Adipocyte (in vitro differentiated cells): ENCODE measurements at regions not wholly inside any gene's neighbourhood (a gene's known extent, or its start where the extent isn't known, plus 50 kb on each side); places are given as distances from the start of the nearest gene placed in this dataset.
"Not testable (repeated sequence)": the region's sequence is repeated elsewhere in the genome, so short reads cannot be mapped to it uniquely, and the experiment has no call there.

ENCODE experiments used
- DNase-seq: peaks from one replicate; pipeline ENCODE4 v3.0.0-alpha.2; 2015; ENCODE audit warnings: low read depth
- H3K27me3 ChIP-seq: replicated peaks from 2 replicates; pipeline ENCODE4 v1.7.0; 2013; ENCODE audit warnings: mild to moderate bottlenecking, low read length, moderate library complexity; ENCODE audit not compliant: control insufficient read depth, insufficient read depth
- H3K36me3 ChIP-seq: 2 replicates; pipeline ENCODE4 v1.7.0; 2013; ENCODE audit warnings: low read length, mild to moderate bottlenecking, moderate library complexity; ENCODE audit not compliant: control insufficient read depth, insufficient read depth, severe bottlenecking
- H3K4me1 ChIP-seq: 2 replicates; pipeline ENCODE4 v1.7.0; 2013; ENCODE audit warnings: mild to moderate bottlenecking, low read length, moderate library complexity; ENCODE audit not compliant: control insufficient read depth, insufficient read depth
- H3K4me3 ChIP-seq: 2 replicates; pipeline ENCODE4 v1.7.0; 2013; ENCODE audit warnings: mild to moderate bottlenecking, low read length, moderate library complexity
- H3K9ac ChIP-seq: 2 replicates; pipeline ENCODE4 v1.7.0; 2013; ENCODE audit warnings: mild to moderate bottlenecking, low read length, moderate library complexity
- H3K9me3 ChIP-seq: 2 replicates; pipeline ENCODE4 v1.7.0; 2013; ENCODE audit warnings: mild to moderate bottlenecking, low read length, moderate library complexity; ENCODE audit not compliant: control insufficient read depth

DNA sequence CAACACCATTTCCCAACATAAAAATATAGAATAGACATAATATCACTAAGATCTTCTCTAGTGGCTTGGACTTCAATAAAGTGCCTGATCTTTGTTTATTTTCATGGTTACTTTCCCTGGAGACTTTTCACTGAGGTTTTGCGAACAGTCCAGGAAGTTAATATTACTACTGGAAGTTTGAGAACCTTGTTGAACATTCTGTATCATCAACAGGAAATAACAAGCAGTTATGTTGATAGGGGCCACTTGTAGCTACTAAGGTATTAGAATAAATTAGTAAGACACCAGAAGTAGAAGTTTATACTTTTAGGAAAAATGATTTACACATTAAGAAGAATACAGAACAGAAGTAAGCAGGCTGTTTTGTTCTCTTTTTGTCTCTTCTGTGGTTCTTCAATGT is 180.2 kb downstream of the TFAP2B start:
- Histone ChIP-seq H3K36me3 (no peaks in the 10 kb centered on the region), H3K9ac (no peak overlapping the region)
- DNase-seq, result no peak

DNA sequence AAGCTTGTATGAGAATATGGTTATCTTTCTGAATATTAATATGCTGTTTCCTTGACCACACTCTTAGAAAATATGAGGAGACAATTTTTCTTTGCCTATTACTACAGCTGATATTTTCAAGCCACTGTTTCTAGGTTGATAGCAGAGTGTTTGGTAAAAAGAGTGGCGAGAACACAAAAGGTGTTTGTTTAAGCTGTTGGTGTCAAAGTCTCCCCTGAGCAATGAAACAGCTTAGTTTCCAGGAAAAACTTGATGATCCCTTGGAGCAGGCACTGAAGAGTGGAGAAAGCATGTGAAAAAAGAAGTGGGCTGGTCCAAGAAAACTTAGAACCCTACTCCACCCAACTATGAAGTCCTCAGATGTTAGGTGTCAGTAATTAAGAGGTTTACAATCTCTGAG is 182.7 kb downstream of the TFAP2B start:
- Histone ChIP-seq H3K9ac (no peak overlapping the region), H3K36me3 (no peaks in the 10 kb centered on the region), H3K9me3 (no peaks in the 10 kb centered on the region), H3K4me3 (no peak overlapping the region), H3K27me3 (no peaks in the 10 kb centered on the region), H3K4me1 (no peaks in the 10 kb centered on the region)
- DNase-seq, result no peak

More for the DNA sequence above, 180.2 kb downstream of the TFAP2B start:
- H3K4me3 ChIP-seq, result no peak overlapping the region
- no peaks in the 10 kb centered on the region for H3K4me1 ChIP-seq
- no peaks in the 10 kb centered on the region for H3K27me3 ChIP-seq
- no peaks in the 10 kb centered on the region for H3K9me3 ChIP-seq

- no peak for DNase-seq
- no peaks in the 10 kb centered on the region for H3K36me3 ChIP-seq
- no peaks in the 10 kb centered on the region for H3K4me1 ChIP-seq
- H3K27me3 ChIP-seq, result no peaks in the 10 kb centered on the region
- no peak overlapping the region for H3K4me3 ChIP-seq
- no peaks in the 10 kb centered on the region for H3K9me3 ChIP-seq
- H3K9ac ChIP-seq, result no peak overlapping the region
These were observed 185.7 kb downstream of the TFAP2B start for GRCh38 chr6:51004380-51004779.

DNA sequence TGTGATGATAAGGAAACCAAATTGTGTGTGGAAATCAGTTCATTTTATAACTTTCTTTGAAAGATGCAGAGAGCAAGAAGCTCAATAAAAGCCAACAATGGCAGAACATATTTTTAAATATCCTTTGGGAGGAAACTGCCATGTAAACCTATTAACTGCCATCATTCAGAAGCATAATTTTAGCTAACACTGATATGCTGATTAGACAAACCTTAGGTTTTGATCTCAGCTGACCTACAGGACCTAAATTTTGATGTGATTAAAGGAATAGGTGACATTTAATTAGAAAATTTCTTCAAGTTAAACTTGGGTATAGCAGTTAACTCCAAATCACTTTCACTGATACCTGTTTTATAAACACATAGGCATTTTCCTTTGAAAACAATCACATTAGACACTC is 187.1 kb downstream of the TFAP2B start:
- H3K9me3 ChIP-seq, result no peaks in the 10 kb centered on the region
- H3K9ac ChIP-seq, result no peak overlapping the region
- no peaks in the 10 kb centered on the region for H3K4me1 ChIP-seq
- no peaks in the 10 kb centered on the region for H3K27me3 ChIP-seq
- DNase-seq, result no peak
- H3K4me3 ChIP-seq, result no peak overlapping the region
- no peaks in the 10 kb centered on the region for H3K36me3 ChIP-seq

DNA sequence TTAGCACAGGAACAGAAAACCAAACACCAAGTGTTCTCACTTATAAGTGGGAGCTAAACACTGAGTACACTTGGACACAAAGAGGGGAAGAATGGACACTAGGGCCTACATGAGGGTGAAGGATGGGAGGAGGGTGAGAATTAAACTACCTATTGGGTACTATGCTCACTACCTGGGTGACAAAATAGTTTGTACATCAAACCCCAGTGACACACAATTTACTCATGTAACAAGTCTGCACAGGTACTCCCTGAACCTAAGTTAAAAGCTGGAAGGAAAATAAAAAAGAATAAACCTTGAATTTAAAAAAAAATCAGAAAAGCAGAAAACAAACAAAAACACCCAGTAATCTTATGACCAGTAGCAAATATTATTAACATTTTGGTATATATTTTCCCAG is 188.6 kb downstream of the TFAP2B start:
- H3K36me3 ChIP-seq, result no peaks in the 10 kb centered on the region
- no peaks in the 10 kb centered on the region for H3K9me3 ChIP-seq
- H3K9ac ChIP-seq, result no peak overlapping the region
- H3K4me1 ChIP-seq, result no peaks in the 10 kb centered on the region
- H3K27me3 ChIP-seq, result no peaks in the 10 kb centered on the region
- DNase-seq, result no peak
- no peak overlapping the region for H3K4me3 ChIP-seq

DNA sequence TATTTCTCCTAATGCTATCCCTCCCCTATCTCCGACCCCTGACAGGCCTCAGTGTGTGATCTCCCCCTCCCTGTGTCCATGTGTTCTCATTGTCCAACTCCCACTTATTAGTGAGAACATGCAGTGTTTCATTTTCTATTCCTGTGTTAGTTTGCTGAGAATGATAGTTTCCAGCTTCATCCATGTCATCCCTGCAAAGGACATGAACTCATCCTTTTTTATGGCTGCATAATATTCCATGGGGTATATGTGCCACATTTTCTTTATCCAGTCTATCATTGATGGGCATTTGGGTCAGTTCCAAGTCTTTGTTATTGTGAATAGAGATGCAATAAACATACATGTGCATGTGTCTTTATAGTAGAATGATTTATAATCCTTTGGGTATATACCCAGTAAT is 190.0 kb downstream of the TFAP2B start:
- not testable (repeated sequence) for DNase-seq, H3K36me3 ChIP-seq, H3K9me3 ChIP-seq, H3K9ac ChIP-seq, H3K4me1 ChIP-seq, H3K27me3 ChIP-seq, H3K4me3 ChIP-seq

DNA sequence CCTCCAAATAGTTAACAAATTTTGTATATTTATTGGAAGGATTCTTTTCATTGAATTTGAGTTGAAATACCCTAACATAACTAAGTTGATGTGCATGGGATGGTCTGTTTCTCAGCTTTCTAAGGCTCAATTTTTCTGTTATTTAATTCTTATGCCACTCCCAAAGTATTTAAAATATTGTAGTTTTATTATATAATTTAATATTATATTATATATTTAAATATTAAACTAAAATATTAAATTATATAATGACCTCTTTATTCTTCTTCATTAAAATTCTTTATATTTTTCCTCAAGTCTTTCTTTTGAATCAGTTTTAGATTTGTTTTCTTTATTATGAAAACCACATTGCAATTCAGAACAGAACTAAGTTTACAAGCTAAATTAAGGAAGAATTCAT is 194.7 kb downstream of the TFAP2B start:
- no peak overlapping the region for H3K9ac ChIP-seq
- no peak for DNase-seq
- H3K9me3 ChIP-seq, result no peaks in the 10 kb centered on the region
- H3K36me3 ChIP-seq, result no peaks in the 10 kb centered on the region
- H3K4me1 ChIP-seq, result no peaks in the 10 kb centered on the region
- H3K4me3 ChIP-seq, result no peak overlapping the region
- no peaks in the 10 kb centered on the region for H3K27me3 ChIP-seq

DNA sequence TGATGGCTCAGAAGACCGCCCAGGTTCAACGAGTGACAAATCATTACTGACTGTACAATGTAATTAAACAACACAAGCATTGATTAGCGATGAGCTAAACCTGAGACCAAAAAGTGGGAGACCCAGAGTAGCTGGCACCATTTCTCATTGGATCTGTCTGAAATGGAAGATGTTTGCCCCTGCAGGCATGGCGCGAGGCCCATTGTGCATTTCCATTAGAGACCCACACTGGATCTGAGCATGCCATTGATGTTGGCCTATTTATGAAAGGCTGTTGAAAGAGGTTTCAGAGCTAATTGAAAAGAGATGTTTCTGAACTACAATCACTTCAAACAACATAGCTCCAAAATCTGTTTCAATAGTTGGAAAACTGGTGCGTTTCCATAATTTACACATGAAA is 196.7 kb downstream of the TFAP2B start:
- H3K9me3 ChIP-seq, result no peaks in the 10 kb centered on the region
- H3K36me3 ChIP-seq, result no peaks in the 10 kb centered on the region
- DNase-seq, result no peak
- no peaks in the 10 kb centered on the region for H3K27me3 ChIP-seq
- no peak overlapping the region for H3K4me3 ChIP-seq
- H3K9ac ChIP-seq, result no peak overlapping the region
- no peaks in the 10 kb centered on the region for H3K4me1 ChIP-seq

DNA sequence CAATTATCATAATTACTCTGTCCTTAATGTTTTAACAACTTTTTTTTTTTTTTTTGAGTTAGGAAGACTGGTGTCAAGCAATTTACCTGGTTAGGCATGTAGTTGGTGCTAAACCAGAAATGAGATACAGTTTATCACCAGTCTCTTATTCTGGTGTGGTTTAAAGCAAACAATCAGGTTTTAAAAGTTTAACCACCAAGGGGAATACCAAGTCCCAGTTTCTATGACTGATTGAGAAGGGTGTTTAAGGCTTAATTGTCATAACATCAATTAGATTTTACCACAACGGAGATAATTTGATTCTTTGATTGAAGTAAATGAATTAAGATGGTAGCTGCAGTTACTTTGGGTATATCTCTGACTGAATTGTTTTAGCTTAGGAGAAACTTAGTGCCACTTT is 197.8 kb downstream of the TFAP2B start:
- Histone ChIP-seq H3K9me3 (no peaks in the 10 kb centered on the region), H3K4me3 (no peak overlapping the region), H3K27me3 (no peaks in the 10 kb centered on the region), H3K36me3 (no peaks in the 10 kb centered on the region), H3K9ac (no peak overlapping the region), H3K4me1 (no peaks in the 10 kb centered on the region)
- DNase-seq, result no peak

- no peak overlapping the region for H3K9ac ChIP-seq
- H3K36me3 ChIP-seq, result no peaks in the 10 kb centered on the region
- H3K27me3 ChIP-seq, result no peaks in the 10 kb centered on the region
- no peaks in the 10 kb centered on the region for H3K9me3 ChIP-seq
- H3K4me1 ChIP-seq, result no peaks in the 10 kb centered on the region
- H3K4me3 ChIP-seq, result no peak overlapping the region
- DNase-seq, result no peak
These were observed 201.1 kb downstream of the TFAP2B start for GRCh38 chr6:51019806-51020205.

- Histone ChIP-seq H3K9ac (no peak overlapping the region), H3K4me3 (no peak overlapping the region), H3K4me1 (no peaks in the 10 kb centered on the region), H3K27me3 (no peaks in the 10 kb centered on the region), H3K9me3 (no peaks in the 10 kb centered on the region), H3K36me3 (no peaks in the 10 kb centered on the region)
- DNase-seq, result no peak
These were observed 202.5 kb downstream of the TFAP2B start for GRCh38 chr6:51021171-51021570.

DNA sequence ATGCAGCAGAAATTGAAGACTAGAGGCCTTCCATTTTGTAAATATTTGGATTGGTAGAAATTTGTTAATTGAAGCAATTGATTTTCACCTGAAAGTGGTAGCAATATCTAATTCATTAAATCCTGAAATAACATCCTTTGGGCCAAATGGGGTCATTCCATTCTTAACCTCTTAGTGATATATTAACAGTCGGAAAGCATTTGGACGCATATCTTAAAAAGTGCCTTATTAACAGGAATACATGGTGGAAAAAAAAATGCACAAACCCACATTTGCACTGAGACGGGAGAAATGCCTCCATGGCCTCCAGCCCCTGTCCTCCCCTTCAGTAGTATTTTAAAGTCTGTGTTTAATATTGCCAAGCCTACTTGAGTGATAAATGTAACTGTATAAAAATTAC is 205.5 kb downstream of the TFAP2B start:
- no peak for DNase-seq
- no peaks in the 10 kb centered on the region for H3K9me3 ChIP-seq
- peaks cover 6% of the 10 kb centered on the region for H3K4me1 ChIP-seq
- no peak overlapping the region for H3K9ac ChIP-seq
- no peaks in the 10 kb centered on the region for H3K27me3 ChIP-seq
- no peak overlapping the region for H3K4me3 ChIP-seq
- no peaks in the 10 kb centered on the region for H3K36me3 ChIP-seq
